ENCODE measurements at regions not wholly inside any gene's neighbourhood (a gene's known extent, or its start where the extent isn't known, plus 50 kb on each side); places are given as distances from the start of the nearest gene placed in this dataset.

DNA sequence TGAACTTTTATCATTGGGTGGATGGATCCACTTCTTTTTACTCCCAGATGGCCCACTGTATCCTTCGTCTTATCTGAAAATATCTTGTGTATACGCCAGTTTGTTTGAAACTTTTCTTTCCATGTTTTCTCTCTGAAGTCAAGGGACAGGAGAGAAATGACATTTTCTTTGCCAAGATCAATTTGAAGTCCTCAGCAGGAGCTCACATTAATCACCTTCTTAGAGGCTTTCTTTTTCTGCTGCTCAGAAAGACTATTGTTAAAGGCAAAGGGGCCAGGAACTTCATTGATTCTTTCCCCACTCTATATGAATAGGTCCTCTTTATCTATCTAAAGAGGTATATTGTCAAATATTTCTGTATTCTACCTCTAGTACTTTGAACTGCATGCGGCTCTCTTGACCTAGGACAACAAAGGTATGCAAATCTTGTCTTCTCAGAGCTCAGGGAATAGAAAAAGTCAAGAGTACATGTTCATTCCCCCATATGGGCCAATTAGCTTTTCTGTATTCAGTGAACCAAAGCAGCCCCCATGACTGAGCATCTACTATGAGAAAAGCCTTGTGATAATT lies 583.3 kb downstream of the HS3ST4 start:
- TF ChIP-seq, protein P1, sequence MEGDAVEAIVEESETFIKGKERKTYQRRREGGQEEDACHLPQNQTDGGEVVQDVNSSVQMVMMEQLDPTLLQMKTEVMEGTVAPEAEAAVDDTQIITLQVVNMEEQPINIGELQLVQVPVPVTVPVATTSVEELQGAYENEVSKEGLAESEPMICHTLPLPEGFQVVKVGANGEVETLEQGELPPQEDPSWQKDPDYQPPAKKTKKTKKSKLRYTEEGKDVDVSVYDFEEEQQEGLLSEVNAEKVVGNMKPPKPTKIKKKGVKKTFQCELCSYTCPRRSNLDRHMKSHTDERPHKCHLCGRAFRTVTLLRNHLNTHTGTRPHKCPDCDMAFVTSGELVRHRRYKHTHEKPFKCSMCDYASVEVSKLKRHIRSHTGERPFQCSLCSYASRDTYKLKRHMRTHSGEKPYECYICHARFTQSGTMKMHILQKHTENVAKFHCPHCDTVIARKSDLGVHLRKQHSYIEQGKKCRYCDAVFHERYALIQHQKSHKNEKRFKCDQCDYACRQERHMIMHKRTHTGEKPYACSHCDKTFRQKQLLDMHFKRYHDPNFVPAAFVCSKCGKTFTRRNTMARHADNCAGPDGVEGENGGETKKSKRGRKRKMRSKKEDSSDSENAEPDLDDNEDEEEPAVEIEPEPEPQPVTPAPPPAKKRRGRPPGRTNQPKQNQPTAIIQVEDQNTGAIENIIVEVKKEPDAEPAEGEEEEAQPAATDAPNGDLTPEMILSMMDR (IDR thresholded peaks at IDR 0.05) = no peak
- no peak for TF ChIP-seq POLR2A (IDR thresholded peaks at IDR 0.05)

All from upper lobe of left lung (tissue), 4 donors.